H9 (cell line): ENCODE measurements at regions not wholly inside any gene's neighbourhood (a gene's known extent, or its start where the extent isn't known, plus 50 kb on each side); places are given as distances from the start of the nearest gene placed in this dataset.
A peak's percentile ranks its signal among the peaks of the same experiment; 100 is the strongest.
"Not testable (repeated sequence)": the region's sequence is repeated elsewhere in the genome, so short reads cannot be mapped to it uniquely, and the experiment has no call there.

Experiments used
- DNase-seq: peaks from one replicate; pipeline ENCODE4 v3.0.0-alpha.2; 2017
- H2AFZ ChIP-seq: one replicate; pipeline ENCODE4 v1.6.1; 2013; ENCODE audit warnings: mild to moderate bottlenecking, low read length, control low read depth, moderate library complexity
- H2AK5ac ChIP-seq: 2 replicates; pipeline ENCODE4 v1.6.1; 2013; ENCODE audit warnings: low read length, control low read depth, mixed read lengths; ENCODE audit not compliant: insufficient read length
- H2BK120ac ChIP-seq: one replicate; pipeline ENCODE4 v1.6.1; 2013; ENCODE audit warnings: low read depth, mild to moderate bottlenecking, low read length, control low read depth, inconsistent platforms; ENCODE audit not compliant: poor library complexity, severe bottlenecking
- H2BK12ac ChIP-seq: 2 replicates; pipeline ENCODE4 v1.6.1; 2013; ENCODE audit warnings: low read length, control low read depth, mixed read lengths, low read depth; ENCODE audit not compliant: insufficient read length
- H2BK15ac ChIP-seq: 2 replicates; pipeline ENCODE4 v1.6.1; 2013; ENCODE audit warnings: low read depth, low read length, control low read depth
- H2BK20ac ChIP-seq: one replicate; pipeline ENCODE4 v1.6.1; 2013; ENCODE audit warnings: low read depth, mild to moderate bottlenecking, low read length, control low read depth, inconsistent platforms; ENCODE audit not compliant: poor library complexity, severe bottlenecking
- H2BK5ac ChIP-seq: 2 replicates; pipeline ENCODE4 v1.6.1; 2013; ENCODE audit warnings: low read length, control low read depth, mixed read lengths; ENCODE audit not compliant: insufficient read length
- H3K14ac ChIP-seq: 2 replicates; pipeline ENCODE4 v1.6.1; 2013; ENCODE audit warnings: low read length, control low read depth; ENCODE audit not compliant: insufficient read depth
- H3K18ac ChIP-seq: 2 replicates; pipeline ENCODE4 v1.6.1; 2013; ENCODE audit warnings: low read depth, mild to moderate bottlenecking, mixed read lengths, low read length, control low read depth; ENCODE audit not compliant: insufficient read length
- H3K23ac ChIP-seq: 2 replicates; pipeline ENCODE4 v1.6.1; 2013; ENCODE audit warnings: low read length, control low read depth, mixed read lengths, low read depth; ENCODE audit not compliant: insufficient read length
- H3K23me2 ChIP-seq: 2 replicates; pipeline ENCODE4 v1.6.1; 2013; ENCODE audit warnings: low read depth, mild to moderate bottlenecking, mixed read lengths, low read length, control low read depth; ENCODE audit not compliant: insufficient read length, poor library complexity, severe bottlenecking
- H3K27ac ChIP-seq: 2 replicates; pipeline ENCODE4 v1.5.1; 2013; ENCODE audit warnings: low read length, control low read depth, mixed read lengths, low read depth; ENCODE audit not compliant: insufficient read length
- H3K27me3 ChIP-seq: 2 replicates; pipeline ENCODE4 v1.6.1; 2013; ENCODE audit warnings: low read length, control low read depth, inconsistent platforms; ENCODE audit not compliant: insufficient read depth
- H3K4ac ChIP-seq: 2 replicates; pipeline ENCODE4 v1.6.1; 2013; ENCODE audit warnings: low read depth, mild to moderate bottlenecking, control low read depth, inconsistent platforms, low read length, moderate library complexity
- H3K4me1 ChIP-seq: 2 replicates; pipeline ENCODE4 v1.6.1; 2013; ENCODE audit warnings: low read length, control low read depth, inconsistent platforms; ENCODE audit not compliant: insufficient read depth
- H3K4me2 ChIP-seq: 2 replicates; pipeline ENCODE4 v1.6.1; 2013; ENCODE audit warnings: low read length, control low read depth, mixed read lengths; ENCODE audit not compliant: insufficient read length, insufficient read depth
- H3K56ac ChIP-seq: 2 replicates; pipeline ENCODE4 v1.6.1; 2013; ENCODE audit warnings: low read depth, mild to moderate bottlenecking, mixed read lengths, low read length, control low read depth; ENCODE audit not compliant: insufficient read length
- H3K79me1 ChIP-seq: 2 replicates; pipeline ENCODE4 v1.6.1; 2013; ENCODE audit warnings: low read depth, mild to moderate bottlenecking, moderate library complexity, low read length, control low read depth, inconsistent platforms; ENCODE audit not compliant: insufficient read depth, poor library complexity, severe bottlenecking
- H3K79me2 ChIP-seq: 2 replicates; pipeline ENCODE4 v1.6.1; 2013; ENCODE audit warnings: low read length, control low read depth, inconsistent platforms; ENCODE audit not compliant: insufficient read depth
- H3K9ac ChIP-seq: 2 replicates; pipeline ENCODE4 v1.6.1; 2013; ENCODE audit warnings: low read length, control low read depth, mixed read lengths; ENCODE audit not compliant: insufficient read length; ENCODE audit errors: extremely low read depth
- H3K9me3 ChIP-seq: one replicate; pipeline ENCODE4 v1.6.1; 2013; ENCODE audit warnings: low read depth, low read length, inconsistent platforms; ENCODE audit not compliant: control insufficient read depth
- H3T11ph ChIP-seq: one replicate; pipeline ENCODE4 v1.6.1; 2013; ENCODE audit warnings: mild to moderate bottlenecking, low read length, control low read depth, inconsistent platforms
- H4K20me1 ChIP-seq: one replicate; pipeline ENCODE4 v1.6.1; 2013; ENCODE audit not compliant: control insufficient read depth, insufficient read length, insufficient read depth
- H4K5ac ChIP-seq: 2 replicates; pipeline ENCODE4 v1.6.1; 2013; ENCODE audit warnings: low read depth, mild to moderate bottlenecking, mixed read lengths, low read length, control low read depth; ENCODE audit not compliant: insufficient read length
- H4K8ac ChIP-seq: replicated peaks from 2 replicates; pipeline ENCODE4 v1.6.1; 2013; ENCODE audit warnings: low read length, control low read depth, mixed read lengths, low read depth; ENCODE audit not compliant: insufficient read length
- H4K91ac ChIP-seq: 2 replicates; pipeline ENCODE4 v1.6.1; 2013; ENCODE audit warnings: low read depth, mild to moderate bottlenecking, moderate library complexity, mixed read lengths, low read length, control low read depth; ENCODE audit not compliant: insufficient read length
- H3K27ac Mint-ChIP-seq, 3 experiments: 2 replicates in 2 of 3; 3 replicates in 1 of 3; pipeline ENCODE4 v1.8.0; 2020 to 2021; ENCODE audit warnings: mixed read lengths in 3 of 3, mild to moderate bottlenecking in 1 of 3, moderate library complexity in 1 of 3
- H3K27me3 Mint-ChIP-seq: 2 replicates; pipeline ENCODE4 v1.8.0; 2021; ENCODE audit warnings: low read depth, mild to moderate bottlenecking, moderate library complexity, mixed read lengths
- H3K36me3 Mint-ChIP-seq, 3 experiments: 2 replicates in 2 of 3; 3 replicates in 1 of 3; pipeline ENCODE4 v1.8.0; 2020 to 2021; ENCODE audit warnings: low read depth in 3 of 3, mixed read lengths in 3 of 3; ENCODE audit not compliant: insufficient read depth in 1 of 3
- H3K4me1 Mint-ChIP-seq, 2 experiments: 2 replicates each; pipeline ENCODE4 v1.8.0; 2020; ENCODE audit warnings: mixed read lengths in 2 of 2
- H3K4me3 Mint-ChIP-seq, 2 experiments: 2 replicates in 1 of 2; 3 replicates in 1 of 2; pipeline ENCODE4 v1.8.0; 2020 to 2021; ENCODE audit warnings: mild to moderate bottlenecking in 2 of 2, mixed read lengths in 2 of 2, moderate library complexity in 1 of 2
- H3K9me3 Mint-ChIP-seq, 2 experiments: 2 replicates in 1 of 2; 3 replicates in 1 of 2; pipeline ENCODE4 v1.8.0; 2020; ENCODE audit warnings: mild to moderate bottlenecking in 2 of 2, mixed read lengths in 2 of 2, moderate library complexity in 1 of 2
- CTCF ChIP-seq: fragments of 200-600 bp; sonication (generic); conservative IDR thresholded peaks from 3 replicates; pipeline ENCODE4 v1.8.0; 2021; ENCODE audit warnings: antibody characterized with exemption, mild to moderate bottlenecking
- WGBS: extraction: QIAGEN DNeasy Blood & Tissue Kit; methylation state at CpG from one replicate; pipeline ENCODE4 v1.1.7; 2013; ENCODE audit warnings: missing lambda C conversion rate, low lambda C conversion rate, mixed read lengths; ENCODE audit not compliant: insufficient read length; ENCODE audit errors: extremely low coverage; 5-methylcytosine and 5-hydroxymethylcytosine counted together

GRCh38 chr11:89604281-89604680, 105.8 kb upstream of the TRIM77 start:
- Histone ChIP-seq H3K27ac (no peak overlapping the region), H3K79me1 (no peaks in the 10 kb centered on the region), H4K8ac (no peak overlapping the region), H3K4ac (no peak overlapping the region), H2BK120ac (no peak overlapping the region), H3K9ac (no peak overlapping the region), H2BK20ac (no peak overlapping the region), H3K18ac (no peak overlapping the region), H3K23me2 (no peaks in the 10 kb centered on the region), H3K9me3 (no peaks in the 10 kb centered on the region), H2AFZ (no peak overlapping the region), H2AK5ac (no peak overlapping the region), H3K4me1 (peaks cover 2% of the 10 kb centered on the region; the same call in 1 of the 2 replicates), H3K4me2 (no peak overlapping the region), H4K20me1 (no peaks in the 10 kb centered on the region), H2BK15ac (no peak overlapping the region), H4K91ac (no peak overlapping the region), H3K27me3 (no peaks in the 10 kb centered on the region), H4K5ac (no peak overlapping the region), H3K23ac (no peak overlapping the region), H3K14ac (no peak overlapping the region), H2BK12ac (no peak overlapping the region), H3T11ph (no peak overlapping the region), H2BK5ac (no peak overlapping the region), H3K56ac (no peak overlapping the region), H3K79me2 (no peaks in the 10 kb centered on the region)
- no CpG with 5 or more reads among the region's 4 CpGs for WGBS
- no peak for DNase-seq
- H3K9me3 Mint-ChIP-seq: peaks cover 8 to 15% of the 10 kb centered on the region in 2 experiments; a peak in 4 of 5 replicates
- peaks cover 2 to 15% (median 4%) of the 10 kb centered on the region in 3 experiments; a peak in 5 of 7 replicates for H3K36me3 Mint-ChIP-seq
- no peak overlapping the region for H3K4me3 Mint-ChIP-seq
- TF ChIP-seq CTCF: no peak
- no peaks in the 10 kb centered on the region for H3K27me3 Mint-ChIP-seq
- H3K4me1 Mint-ChIP-seq: peaks cover 29 to 35% of the 10 kb centered on the region in 2 experiments
- peak overlapping the region in 2 of 3 experiments; percentile 46 to 63; a peak in 1 of 7 replicates for H3K27ac Mint-ChIP-seq

- not testable (repeated sequence) for H3K56ac ChIP-seq, H3K79me2 ChIP-seq, H3K9ac ChIP-seq, H3K14ac ChIP-seq, H3K4me2 ChIP-seq, H4K20me1 ChIP-seq, H2BK120ac ChIP-seq, H3K23ac ChIP-seq, H2BK20ac ChIP-seq, H3K27me3 Mint-ChIP-seq, H3K79me1 ChIP-seq, H3K27ac Mint-ChIP-seq, H2BK12ac ChIP-seq, H4K8ac ChIP-seq, H4K91ac ChIP-seq, H2BK15ac ChIP-seq, H4K5ac ChIP-seq, H3K4ac ChIP-seq, H3K4me3 Mint-ChIP-seq, H3K9me3 ChIP-seq, H3K4me1 ChIP-seq, H3K23me2 ChIP-seq, H2AK5ac ChIP-seq, H3K18ac ChIP-seq, H3K27ac ChIP-seq, H2AFZ ChIP-seq, H3T11ph ChIP-seq, DNase-seq, H2BK5ac ChIP-seq, H3K27me3 ChIP-seq
- Mint-ChIP-seq H3K9me3 (peaks cover 8 to 13% of the 10 kb centered on the region in 2 experiments; a peak in 4 of 5 replicates), H3K36me3 (peaks cover 2 to 15% (median 3%) of the 10 kb centered on the region in 3 experiments; a peak in 5 of 7 replicates), H3K4me1 (peaks cover 29 to 35% of the 10 kb centered on the region in 2 experiments)
- WGBS: no CpG with 5 or more reads among the region's 2 CpGs
Measured at GRCh38 chr11:89606845-89607244, 103.3 kb upstream of the TRIM77 start.
